ENCODE measurements at regions not wholly inside any gene's neighbourhood (a gene's known extent, or its start where the extent isn't known, plus 50 kb on each side); places are given as distances from the start of the nearest gene placed in this dataset.
"Not testable (repeated sequence)": the region's sequence is repeated elsewhere in the genome, so short reads cannot be mapped to it uniquely, and the experiment has no call there.

- DNase-seq (ENCODE audit: low read depth in 3 of 3), result no peak
Measured at GRCh38 chr1:60739729-60740128, 342.6 kb upstream of the NFIA start.

GRCh38 chr1:60732977-60733401 lies 349.4 kb upstream of the NFIA start:
- no peak for DNase-seq (ENCODE audit: low read depth in 3 of 3)

GRCh38 chr1:60731321-60731720 lies 351.0 kb upstream of the NFIA start:
- DNase-seq (ENCODE audit: low read depth in 3 of 3), result no peak

- no peak for DNase-seq (ENCODE audit: low read depth in 3 of 3)
Measured at GRCh38 chr1:60727552-60727951, 354.8 kb upstream of the NFIA start.

- DNase-seq (ENCODE audit: low read depth in 3 of 3), result no peak
Measured at GRCh38 chr1:60716472-60716871, 365.9 kb upstream of the NFIA start.

GRCh38 chr1:60715970-60716369 lies 366.4 kb upstream of the NFIA start:
- DNase-seq (ENCODE audit: low read depth in 3 of 3), result no peak

GRCh38 chr1:60709426-60709825 lies 372.9 kb upstream of the NFIA start:
- no peak for DNase-seq (ENCODE audit: low read depth in 3 of 3)

- DNase-seq (ENCODE audit: low read depth in 3 of 3), result no peak
Measured at GRCh38 chr1:60705026-60705425, 377.3 kb upstream of the NFIA start.

- DNase-seq (ENCODE audit: low read depth in 3 of 3), result no peak
Measured at GRCh38 chr1:60703155-60703554, 379.2 kb upstream of the NFIA start.

- DNase-seq (ENCODE audit: low read depth in 3 of 3), result no peak
Measured at GRCh38 chr1:60699325-60699724, 383.0 kb upstream of the NFIA start.

GRCh38 chr1:60697204-60697994 lies 385.0 kb upstream of the NFIA start:
- no peak for DNase-seq (ENCODE audit: low read depth in 3 of 3)

- DNase-seq (ENCODE audit: low read depth in 3 of 3), result no peak
Measured at GRCh38 chr1:60696512-60696911, 385.8 kb upstream of the NFIA start.

GRCh38 chr1:60695716-60696171 lies 386.6 kb upstream of the NFIA start:
- no peak for DNase-seq (ENCODE audit: low read depth in 3 of 3)

- no peak for DNase-seq (ENCODE audit: low read depth in 3 of 3)
Measured at GRCh38 chr1:60694980-60695379, 387.4 kb upstream of the NFIA start.

GRCh38 chr1:60692031-60692430 lies 390.3 kb upstream of the NFIA start:
- DNase-seq (ENCODE audit: low read depth in 3 of 3), result no peak

GRCh38 chr1:60688221-60688620 lies 394.1 kb upstream of the NFIA start:
- not testable (repeated sequence) for DNase-seq (ENCODE audit: low read depth in 3 of 3)

- DNase-seq (ENCODE audit: low read depth in 3 of 3), result no peak
Measured at GRCh38 chr1:60681095-60681860, 401.1 kb upstream of the NFIA start.

GRCh38 chr1:60679524-60680375 lies 402.6 kb upstream of the NFIA start:
- DNase-seq (ENCODE audit: low read depth in 3 of 3), result no peak

GRCh38 chr1:60678802-60679201 lies 403.6 kb upstream of the NFIA start:
- DNase-seq (ENCODE audit: low read depth in 3 of 3), result no peak

- no peak for DNase-seq (ENCODE audit: low read depth in 3 of 3)
Measured at GRCh38 chr1:60678391-60678790, 404.0 kb upstream of the NFIA start.

- DNase-seq (ENCODE audit: low read depth in 3 of 3), result no peak
Measured at GRCh38 chr1:60672449-60672848, 409.9 kb upstream of the NFIA start.

- DNase-seq (ENCODE audit: low read depth in 3 of 3), result no peak
Measured at GRCh38 chr1:60670302-60670701, 412.1 kb upstream of the NFIA start.

Measured in stimulated activated CD4-positive, alpha-beta T cell treated with anti-CD3 and anti-CD28 coated beads, TNF-alpha, amount 100 ng/mL, for 4 hours (primary cell).